ENCODE measurements at regions not wholly inside any gene's neighbourhood (a gene's known extent, or its start where the extent isn't known, plus 50 kb on each side); places are given as distances from the start of the nearest gene placed in this dataset.
"Not testable (repeated sequence)": the region's sequence is repeated elsewhere in the genome, so short reads cannot be mapped to it uniquely, and the experiment has no call there.

DNA sequence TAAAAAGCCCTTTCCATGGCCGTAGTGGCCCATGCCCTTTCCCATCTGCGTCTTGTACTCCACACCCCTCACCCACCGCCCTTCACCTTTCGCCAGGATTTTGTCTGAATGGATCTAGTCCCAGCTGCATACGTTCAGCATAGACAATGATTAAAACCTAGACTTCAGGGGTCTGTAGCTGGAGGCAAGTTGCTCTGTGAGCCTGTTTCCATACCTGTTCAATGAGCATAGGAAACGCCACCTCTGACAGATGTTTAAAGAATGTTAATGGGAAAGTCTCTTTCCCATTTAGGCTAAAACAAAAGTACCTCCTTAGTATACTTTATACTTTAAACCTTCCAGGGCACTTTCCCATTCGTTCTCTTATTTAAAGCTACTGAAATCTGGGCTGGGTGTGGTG lies 105.7 kb downstream of the SPRY4 start:
- Mint-ChIP-seq H3K4me3 (no peak overlapping the region), H3K4me1 (peaks cover 30% of the 10 kb centered on the region), H3K36me3 (ENCODE audit: low read depth) (no peaks in the 10 kb centered on the region), H3K9me3 (ENCODE audit: low read depth) (no peaks in the 10 kb centered on the region), H3K27ac (no peak overlapping the region), H3K27me3 (no peaks in the 10 kb centered on the region)
- intact Hi-C loops (cut with DNase I, micrococcal nuclease), result no loop called here
- ChIA-PET POLR2A (no interaction called here), CTCF (interaction anchor here (0.5 to 0.6 kb wide), 3 partner anchors 223 to 479 kb away, joined by 3 read pairs; no protein-coding TSS in a partner anchor)
- ATAC-seq, result no peak
- no peak for DNase-seq

DNA sequence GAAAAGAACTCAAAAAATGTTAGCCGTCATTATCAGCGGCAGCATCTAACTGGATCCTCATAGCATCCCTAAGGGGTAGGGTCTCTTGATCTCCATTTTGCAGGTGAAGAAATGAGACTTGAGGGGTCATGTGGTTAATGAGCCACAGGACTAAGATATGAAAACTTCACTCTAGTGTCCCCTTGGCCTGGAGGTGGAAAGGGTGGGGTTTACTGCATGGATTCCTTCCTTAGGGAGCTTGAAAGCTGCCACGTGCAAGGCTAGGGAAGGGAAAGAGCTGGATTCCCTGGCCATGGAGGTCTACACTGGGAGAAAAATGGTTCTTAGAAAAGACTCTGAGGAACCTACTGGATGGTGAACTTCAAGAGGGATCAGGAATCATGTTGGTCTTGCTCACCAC lies 107.9 kb downstream of the SPRY4 start:
- POLR2A ChIA-PET, result no interaction called here
- intact Hi-C loops (cut with DNase I, micrococcal nuclease), result no loop called here

GRCh38 chr5:142215915-142216681 lies 107.5 kb downstream of the NDFIP1 start:
- H3K27ac Mint-ChIP-seq, result no peak overlapping the region
- H3K4me1 Mint-ChIP-seq, result peaks cover 7% of the 10 kb centered on the region
- POLR2A ChIA-PET, result no interaction called here
- intact Hi-C loops (cut with DNase I, micrococcal nuclease), result no loop called here
- CTCF ChIA-PET, result interaction anchor here (0.8 to 0.9 kb wide), 2 partner anchors 34 to 333 kb away, joined by 3 to 4 read pairs; no protein-coding TSS in a partner anchor
- H3K4me3 Mint-ChIP-seq, result no peak overlapping the region
- ATAC-seq (no peak), DNase-seq (no peak)
- no peaks in the 10 kb centered on the region for H3K27me3 Mint-ChIP-seq
- H3K36me3 Mint-ChIP-seq (ENCODE audit: low read depth), result no peaks in the 10 kb centered on the region
- no peaks in the 10 kb centered on the region for H3K9me3 Mint-ChIP-seq (ENCODE audit: low read depth)

More for the DNA sequence above, 107.9 kb downstream of the SPRY4 start:
- CTCF ChIA-PET, result no interaction called here
- Mint-ChIP-seq H3K27me3 (no peaks in the 10 kb centered on the region), H3K27ac (no peak overlapping the region), H3K4me1 (peaks cover 11% of the 10 kb centered on the region), H3K36me3 (ENCODE audit: low read depth) (no peaks in the 10 kb centered on the region), H3K9me3 (ENCODE audit: low read depth) (no peaks in the 10 kb centered on the region), H3K4me3 (no peak overlapping the region)
- no peak for ATAC-seq
- no peak for DNase-seq

DNA sequence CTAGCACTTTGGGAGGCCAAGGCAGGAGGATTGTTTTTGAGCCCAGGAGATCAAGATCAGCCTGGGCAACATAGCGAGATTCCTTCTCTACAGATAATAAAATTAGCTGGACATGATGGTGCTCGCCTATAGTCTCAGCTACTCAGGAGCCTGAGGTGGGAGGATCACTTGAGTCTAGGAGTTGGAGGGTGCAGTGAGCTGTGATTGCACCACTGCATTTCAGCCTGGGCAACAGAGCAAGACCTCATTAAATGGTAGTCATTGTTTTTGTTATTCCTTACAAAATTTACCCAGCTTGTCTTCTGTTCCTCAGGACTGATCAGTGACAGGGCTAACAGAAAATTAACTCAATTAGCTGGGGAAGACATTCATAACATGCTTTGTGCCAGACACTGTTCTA lies 104.5 kb downstream of the NDFIP1 start:
- no peak overlapping the region for H3K4me3 Mint-ChIP-seq
- intact Hi-C loops (cut with DNase I, micrococcal nuclease), result no loop called here
- no peak overlapping the region for H3K27ac Mint-ChIP-seq
- no peaks in the 10 kb centered on the region for H3K27me3 Mint-ChIP-seq
- POLR2A ChIA-PET, result no interaction called here
- CTCF ChIA-PET, result interaction anchor here (1.1 kb wide), 1 partner anchor 70 kb away, joined by 3 read pairs; no protein-coding TSS in a partner anchor
- ATAC-seq (no peak), DNase-seq (no peak)
- H3K36me3 Mint-ChIP-seq (ENCODE audit: low read depth), result no peaks in the 10 kb centered on the region
- H3K4me1 Mint-ChIP-seq, result no peaks in the 10 kb centered on the region
- H3K9me3 Mint-ChIP-seq (ENCODE audit: low read depth), result no peaks in the 10 kb centered on the region

DNA sequence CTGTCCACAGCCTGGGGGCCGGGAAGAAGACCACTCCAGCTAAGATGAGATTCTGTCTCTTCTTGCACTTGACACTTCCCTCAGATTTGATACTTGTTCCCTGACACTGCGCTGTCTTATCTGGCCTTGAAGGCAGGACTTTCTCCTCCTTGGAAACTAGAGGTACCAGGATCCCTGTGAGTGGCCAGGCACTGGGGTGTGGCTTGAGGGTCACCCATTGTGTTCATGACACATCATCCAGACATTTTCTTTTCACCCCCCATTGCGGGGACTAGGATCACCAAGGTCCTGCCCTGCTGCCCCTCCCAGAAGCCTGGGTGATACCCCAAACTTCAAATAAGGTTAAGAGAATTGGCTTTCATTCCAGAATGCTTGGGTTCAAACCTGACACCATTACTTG lies 103.3 kb downstream of the NDFIP1 start:
- intact Hi-C loops (cut with DNase I, micrococcal nuclease), result no loop called here
- Mint-ChIP-seq H3K4me3 (no peak overlapping the region), H3K9me3 (ENCODE audit: low read depth) (no peaks in the 10 kb centered on the region), H3K27ac (no peak overlapping the region), H3K4me1 (no peaks in the 10 kb centered on the region), H3K36me3 (ENCODE audit: low read depth) (no peaks in the 10 kb centered on the region), H3K27me3 (no peaks in the 10 kb centered on the region)
- no peak for DNase-seq
- no peak for ATAC-seq
- ChIA-PET POLR2A (no interaction called here), CTCF (no interaction called here)

- no peaks in the 10 kb centered on the region for H3K9me3 Mint-ChIP-seq (ENCODE audit: low read depth)
- H3K36me3 Mint-ChIP-seq (ENCODE audit: low read depth), result no peaks in the 10 kb centered on the region
- no peak overlapping the region for H3K4me3 Mint-ChIP-seq
- CTCF ChIA-PET, result interaction anchor here (0.6 to 0.7 kb wide), 2 partner anchors 24 to 25 kb away, joined by 3 to 4 read pairs; no protein-coding TSS in a partner anchor
- DNase-seq (no peak), ATAC-seq (no peak)
- intact Hi-C loops (cut with DNase I, micrococcal nuclease), result no loop called here
- H3K4me1 Mint-ChIP-seq, result no peaks in the 10 kb centered on the region
- POLR2A ChIA-PET, result interaction anchor here (0.6 kb wide), 2 partner anchors 56 to 72 kb away, joined by 3 to 5 read pairs; no protein-coding TSS in a partner anchor
- H3K27ac Mint-ChIP-seq, result no peak overlapping the region
- H3K27me3 Mint-ChIP-seq, result no peaks in the 10 kb centered on the region
Measured at GRCh38 chr5:142210864-142211412, 102.4 kb downstream of the NDFIP1 start.

DNA sequence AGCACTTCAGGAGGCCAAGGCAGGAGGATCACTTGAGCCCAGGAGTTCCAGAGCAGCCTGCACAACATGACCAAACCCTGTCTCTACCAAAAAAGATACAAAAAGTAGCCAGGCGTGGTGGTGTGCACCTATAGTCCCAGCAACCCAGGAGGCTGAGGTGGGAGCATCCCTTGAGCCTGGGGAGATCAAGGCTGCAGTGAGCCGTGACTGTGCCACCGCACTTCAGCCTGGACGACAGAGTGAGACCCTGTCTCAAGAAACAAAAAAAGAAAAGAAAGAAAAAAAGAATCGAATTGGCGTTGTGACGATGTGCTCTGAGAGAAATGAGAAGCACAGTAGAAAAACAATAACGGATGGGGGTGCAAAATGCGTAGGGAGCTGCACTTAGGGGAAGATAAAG lies 101.4 kb downstream of the NDFIP1 start:
- Mint-ChIP-seq H3K27ac (no peak overlapping the region), H3K4me1 (no peaks in the 10 kb centered on the region), H3K36me3 (ENCODE audit: low read depth) (no peaks in the 10 kb centered on the region), H3K27me3 (no peaks in the 10 kb centered on the region), H3K9me3 (ENCODE audit: low read depth) (no peaks in the 10 kb centered on the region), H3K4me3 (no peak overlapping the region)
- CTCF ChIA-PET, result interaction anchor here (0.6 to 0.7 kb wide), 2 partner anchors 23 to 26 kb away, joined by 3 to 4 read pairs; no protein-coding TSS in a partner anchor
- no peak for DNase-seq
- intact Hi-C loops (cut with DNase I, micrococcal nuclease), result no loop called here
- POLR2A ChIA-PET, result interaction anchor here (0.6 kb wide), 2 partner anchors 56 to 71 kb away, joined by 3 to 5 read pairs; no protein-coding TSS in a partner anchor
- no peak for ATAC-seq

GRCh38 chr5:142208777-142209312 lies 100.3 kb downstream of the NDFIP1 start:
- DNase-seq, result no peak
- no peak for ATAC-seq
- ChIA-PET POLR2A (no interaction called here), CTCF (interaction anchor here (0.7 to 0.9 kb wide), 2 partner anchors 24 to 566 kb away, joined by 3 read pairs; no protein-coding TSS in a partner anchor)
- intact Hi-C loops (cut with DNase I, micrococcal nuclease), result no loop called here
- Mint-ChIP-seq H3K36me3 (ENCODE audit: low read depth) (no peaks in the 10 kb centered on the region), H3K9me3 (ENCODE audit: low read depth) (no peaks in the 10 kb centered on the region), H3K27ac (no peak overlapping the region), H3K27me3 (no peaks in the 10 kb centered on the region), H3K4me3 (no peak overlapping the region), H3K4me1 (no peaks in the 10 kb centered on the region)

GRCh38 chr5:142208244-142208643 lies 99.7 kb downstream of the NDFIP1 start:
- H3K27ac Mint-ChIP-seq; DNase-seq; H3K9me3 Mint-ChIP-seq (ENCODE audit: low read depth); H3K36me3 Mint-ChIP-seq (ENCODE audit: low read depth); intact Hi-C loops (cut with DNase I, micrococcal nuclease); CTCF ChIA-PET; H3K4me3 Mint-ChIP-seq; H3K4me1 Mint-ChIP-seq; H3K27me3 Mint-ChIP-seq; POLR2A ChIA-PET; ATAC-seq: not testable (repeated sequence)

DNA sequence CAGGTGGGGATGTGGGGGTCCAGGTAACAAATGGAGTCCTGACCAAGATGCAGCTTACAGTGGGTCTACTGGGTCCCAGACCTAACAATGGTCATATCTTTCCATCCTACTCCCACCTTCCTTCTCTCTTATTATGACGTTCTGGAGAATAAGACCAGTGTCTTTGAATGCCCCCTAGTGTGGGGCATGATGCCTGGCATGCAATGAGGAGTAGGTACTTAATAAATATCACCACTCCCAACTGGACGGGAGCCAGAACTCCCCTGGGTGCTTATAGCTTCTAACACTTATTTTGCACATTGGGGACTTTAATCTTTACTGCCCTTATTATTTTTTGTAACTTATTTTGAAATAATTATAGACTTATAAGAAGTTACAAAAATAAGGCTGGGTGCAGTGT lies 98.2 kb downstream of the NDFIP1 start:
- ChIA-PET POLR2A (no interaction called here), CTCF (interaction anchor here (0.6 to 1.0 kb wide), 2 partner anchors 64 to 193 kb away, joined by 3 read pairs; no protein-coding TSS in a partner anchor)
- Mint-ChIP-seq H3K27me3 (peaks cover 3% of the 10 kb centered on the region), H3K36me3 (ENCODE audit: low read depth) (no peaks in the 10 kb centered on the region), H3K27ac (no peak overlapping the region), H3K9me3 (ENCODE audit: low read depth) (no peaks in the 10 kb centered on the region), H3K4me1 (no peaks in the 10 kb centered on the region), H3K4me3 (no peak overlapping the region)
- no peak for ATAC-seq
- DNase-seq, result no peak
- intact Hi-C loops (cut with DNase I, micrococcal nuclease), result no loop called here

GRCh38 chr5:142204219-142204618 lies 95.6 kb downstream of the NDFIP1 start:
- no peak overlapping the region for H3K27ac Mint-ChIP-seq
- no peak for ATAC-seq
- intact Hi-C loops (cut with DNase I, micrococcal nuclease), result no loop called here
- H3K4me3 Mint-ChIP-seq, result no peak overlapping the region
- no peak for DNase-seq
- no peaks in the 10 kb centered on the region for H3K36me3 Mint-ChIP-seq (ENCODE audit: low read depth)
- ChIA-PET CTCF (no interaction called here), POLR2A (no interaction called here)
- peaks cover 3% of the 10 kb centered on the region for H3K27me3 Mint-ChIP-seq
- H3K4me1 Mint-ChIP-seq, result no peaks in the 10 kb centered on the region
- H3K9me3 Mint-ChIP-seq (ENCODE audit: low read depth), result no peaks in the 10 kb centered on the region

Data from activated CD4-positive, alpha-beta T cell treated with anti-CD3 and anti-CD28 coated beads for 36 hours (primary cell).